GM12891 (cell line): ENCODE measurements at regions not wholly inside any gene's neighbourhood (a gene's known extent, or its start where the extent isn't known, plus 50 kb on each side); places are given as distances from the start of the nearest gene placed in this dataset.
A peak's percentile ranks its signal among the peaks of the same experiment; 100 is the strongest.

Source experiments
- DNase-seq: peaks from one replicate; pipeline ENCODE4 v3.0.0; 2011; ENCODE audit warnings: low spot score; ENCODE audit not compliant: insufficient read length
- FAIRE-seq: peaks from 2 replicates; lab custom pipeline; 2011; peaks lifted over from hg19 to GRCh38; lab: Jason Lieb, UNC
- PAX5 ChIP-seq: IDR thresholded peaks from 2 replicates; pipeline ENCODE4 v1.6.1; 2011; ENCODE audit warnings: low read length, moderate library complexity, mild to moderate bottlenecking; ENCODE audit not compliant: insufficient read depth, severe bottlenecking
- POLR2A ChIP-seq: IDR thresholded peaks from 2 replicates; pipeline ENCODE4 v1.6.1; 2011; ENCODE audit warnings: low read depth, low read length, control low read depth
- POLR2AphosphoS5 ChIP-seq: IDR thresholded peaks from 2 replicates; pipeline ENCODE4 v1.6.1; 2011; ENCODE audit warnings: low read depth, low read length, control low read depth
- POU2F2 ChIP-seq: IDR thresholded peaks from 2 replicates; pipeline ENCODE4 v1.6.1; 2011; ENCODE audit warnings: low read depth, mild to moderate bottlenecking, control low read depth, low read length, moderate library complexity
- SPI1 ChIP-seq: IDR thresholded peaks from 2 replicates; pipeline ENCODE4 v1.6.1; 2011; ENCODE audit warnings: low read depth, low read length, control low read depth
- TAF1 ChIP-seq: IDR thresholded peaks from 2 replicates; pipeline ENCODE4 v1.6.1; 2011; ENCODE audit warnings: low read depth, low read length, control low read depth

- no peak for DNase-seq
Observed at GRCh38 chr12:107580750-107581618, 104.6 kb upstream of the PWP1 start.

GRCh38 chr12:107581619-107582015 is 104.0 kb upstream of the PWP1 start:
- DNase-seq = no peak
- FAIRE-seq = no peak

More at GRCh38 chr12:107580750-107581618, 104.6 kb upstream of the PWP1 start:
- TF ChIP-seq SPI1 (no peak), TAF1 (no peak), POLR2A (no peak), PAX5 (no peak), POLR2AphosphoS5 (no peak), POU2F2 (no peak)
- no peak for FAIRE-seq

GRCh38 chr12:107583551-107583950 is 102.0 kb upstream of the PWP1 start:
- no peak for TF ChIP-seq POLR2AphosphoS5
- TF ChIP-seq SPI1 = no peak
- TF ChIP-seq PAX5 = no peak
- no peak for TF ChIP-seq POU2F2
- TF ChIP-seq TAF1 = no peak
- no peak for TF ChIP-seq POLR2A
- no peak for FAIRE-seq

More at GRCh38 chr12:107581619-107582015, 104.0 kb upstream of the PWP1 start:
- TF ChIP-seq SPI1 = no peak

GRCh38 chr12:107584563-107584962 is 101.0 kb upstream of the PWP1 start:
- no peak for TF ChIP-seq POLR2AphosphoS5
- no peak for TF ChIP-seq PAX5
- no peak for TF ChIP-seq POU2F2
- no peak for TF ChIP-seq SPI1
- TF ChIP-seq POLR2A = no peak
- no peak for TF ChIP-seq TAF1
- DNase-seq = no peak
- FAIRE-seq = no peak

More at GRCh38 chr12:107583551-107583950, 102.0 kb upstream of the PWP1 start:
- DNase-seq = no peak

- DNase-seq (no peak), FAIRE-seq (no peak)
- TF ChIP-seq POLR2A (no peak), TAF1 (no peak), POLR2AphosphoS5 (no peak), POU2F2 (no peak), SPI1 (no peak), PAX5 (no peak)
Observed at GRCh38 chr12:107586256-107586970, 99.2 kb upstream of the PWP1 start.

GRCh38 chr12:107590413-107590812 is 95.2 kb upstream of the PWP1 start:
- FAIRE-seq (no peak), DNase-seq (no peak)
- TF ChIP-seq SPI1 (no peak), POLR2AphosphoS5 (no peak), PAX5 (no peak), POLR2A (no peak), POU2F2 (no peak), TAF1 (no peak)

- FAIRE-seq = no peak
- TF ChIP-seq POLR2A (no peak), SPI1 (no peak), POLR2AphosphoS5 (no peak), PAX5 (no peak), TAF1 (no peak), POU2F2 (no peak)
- DNase-seq = no peak
Observed at GRCh38 chr12:107590814-107591375, 94.7 kb upstream of the PWP1 start.

- FAIRE-seq = peak; percentile 35
- DNase-seq = no peak
- no peak for TF ChIP-seq POU2F2
- no peak for TF ChIP-seq POLR2A
- no peak for TF ChIP-seq TAF1
- TF ChIP-seq POLR2AphosphoS5 = no peak
- TF ChIP-seq PAX5 = no peak
- TF ChIP-seq SPI1 = no peak
Observed at GRCh38 chr12:107593713-107594381, 91.8 kb upstream of the PWP1 start.

GRCh38 chr12:107594995-107595394 is 90.6 kb upstream of the PWP1 start:
- DNase-seq (no peak), FAIRE-seq (no peak)
- no peak for TF ChIP-seq TAF1
- no peak for TF ChIP-seq POU2F2
- TF ChIP-seq SPI1 = no peak
- no peak for TF ChIP-seq POLR2AphosphoS5
- TF ChIP-seq POLR2A = no peak
- TF ChIP-seq PAX5 = no peak
